ENCODE measurements at regions not wholly inside any gene's neighbourhood (a gene's known extent, or its start where the extent isn't known, plus 50 kb on each side); places are given as distances from the start of the nearest gene placed in this dataset.
A peak's percentile ranks its signal among the peaks of the same experiment; 100 is the strongest.

DNA sequence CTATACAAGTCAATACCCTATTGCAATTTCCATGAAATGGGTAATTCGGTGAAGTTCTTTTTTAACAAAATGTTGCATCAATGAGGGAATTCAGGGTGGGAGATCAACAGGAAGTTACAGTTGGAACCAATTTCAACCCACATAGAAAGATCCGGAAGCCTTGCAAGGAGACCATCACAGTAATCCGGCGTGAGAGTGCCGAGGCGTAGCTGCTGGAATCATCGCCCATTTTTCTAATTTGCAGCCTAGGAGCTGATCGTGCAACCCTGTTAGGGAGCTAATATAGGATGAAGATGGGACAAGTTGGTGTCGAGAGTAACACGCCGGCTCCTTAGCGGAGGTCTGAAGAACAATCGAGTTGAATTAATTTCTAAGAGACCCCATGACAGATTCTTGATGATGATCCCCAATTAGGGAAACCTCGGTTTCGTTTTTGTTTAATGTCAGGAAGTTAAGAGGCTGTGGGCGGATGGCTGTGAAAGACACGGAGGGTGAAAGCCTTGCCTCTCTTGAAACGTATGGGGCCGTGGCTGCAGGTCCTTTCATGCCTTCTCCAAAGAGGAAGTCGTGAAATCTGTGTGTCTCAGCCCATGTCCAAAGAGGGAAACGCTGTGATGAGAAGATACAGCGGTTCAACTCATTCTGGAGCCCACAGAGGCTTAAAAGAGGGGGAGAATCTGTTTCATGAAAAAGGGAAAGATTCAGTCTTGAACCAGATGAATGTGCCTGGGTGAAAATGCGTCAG is 51.2 kb upstream of the CARD11 start:
- H3K27me3 ChIP-seq, result no peaks in the 10 kb centered on the region
- H3K36me3 ChIP-seq, result no peaks in the 10 kb centered on the region
- peak overlapping the region in 1 of 4 donors; percentile 37 for H3K27ac ChIP-seq
- TF ChIP-seq, protein P1, sequence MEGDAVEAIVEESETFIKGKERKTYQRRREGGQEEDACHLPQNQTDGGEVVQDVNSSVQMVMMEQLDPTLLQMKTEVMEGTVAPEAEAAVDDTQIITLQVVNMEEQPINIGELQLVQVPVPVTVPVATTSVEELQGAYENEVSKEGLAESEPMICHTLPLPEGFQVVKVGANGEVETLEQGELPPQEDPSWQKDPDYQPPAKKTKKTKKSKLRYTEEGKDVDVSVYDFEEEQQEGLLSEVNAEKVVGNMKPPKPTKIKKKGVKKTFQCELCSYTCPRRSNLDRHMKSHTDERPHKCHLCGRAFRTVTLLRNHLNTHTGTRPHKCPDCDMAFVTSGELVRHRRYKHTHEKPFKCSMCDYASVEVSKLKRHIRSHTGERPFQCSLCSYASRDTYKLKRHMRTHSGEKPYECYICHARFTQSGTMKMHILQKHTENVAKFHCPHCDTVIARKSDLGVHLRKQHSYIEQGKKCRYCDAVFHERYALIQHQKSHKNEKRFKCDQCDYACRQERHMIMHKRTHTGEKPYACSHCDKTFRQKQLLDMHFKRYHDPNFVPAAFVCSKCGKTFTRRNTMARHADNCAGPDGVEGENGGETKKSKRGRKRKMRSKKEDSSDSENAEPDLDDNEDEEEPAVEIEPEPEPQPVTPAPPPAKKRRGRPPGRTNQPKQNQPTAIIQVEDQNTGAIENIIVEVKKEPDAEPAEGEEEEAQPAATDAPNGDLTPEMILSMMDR (IDR thresholded peaks at IDR 0.05), result no peak
- TF ChIP-seq POLR2A (IDR thresholded peaks at IDR 0.05) (no peak), EP300 (IDR thresholded peaks at IDR 0.05) (no peak), POLR2AphosphoS5 (IDR thresholded peaks at IDR 0.05) (no peak)
- no peak overlapping the region for H3K4me3 ChIP-seq
- WGBS, 2 donors, result 50 to 73% methylated on average over 23 of the region's 23 CpGs
- DNase-seq, result no peak
- H3K9me3 ChIP-seq, result no peaks in the 10 kb centered on the region
- no peaks in the 10 kb centered on the region for H3K4me1 ChIP-seq
- intact Hi-C loops (cut with DNase I), result no loop called here

DNA sequence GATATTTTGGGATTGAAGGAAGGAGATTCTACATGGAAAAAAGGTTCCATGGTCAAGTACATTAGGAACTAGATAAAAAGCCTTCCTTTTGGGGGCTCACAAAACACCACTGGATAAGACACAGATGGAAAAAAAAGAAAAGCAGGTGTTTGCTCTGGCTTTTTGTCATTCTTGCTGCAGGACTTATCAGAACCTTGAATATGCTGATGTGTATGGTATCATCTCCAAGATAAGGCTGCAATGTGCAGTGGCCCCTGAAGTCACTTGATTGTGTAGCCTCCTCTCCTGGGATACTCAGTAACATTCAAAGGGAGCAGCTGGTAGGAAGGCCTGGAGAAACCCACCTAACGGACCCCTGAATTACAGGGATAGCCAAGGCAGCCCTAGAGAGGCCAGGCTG is 54.1 kb upstream of the CARD11 start:
- no peaks in the 10 kb centered on the region for H3K36me3 ChIP-seq
- H3K4me1 ChIP-seq, result no peaks in the 10 kb centered on the region
- no peak for TF ChIP-seq POLR2A (IDR thresholded peaks at IDR 0.05)
- TF ChIP-seq, protein P1 (IDR thresholded peaks at IDR 0.05), result no peak
- TF ChIP-seq EP300 (IDR thresholded peaks at IDR 0.05), result no peak
- TF ChIP-seq POLR2AphosphoS5 (IDR thresholded peaks at IDR 0.05), result no peak
- no peak for DNase-seq
- no peaks in the 10 kb centered on the region for H3K9me3 ChIP-seq
- H3K27me3 ChIP-seq, result no peaks in the 10 kb centered on the region
- 88 to 93% methylated on average over 1 of the region's 1 CpG for WGBS, 2 donors
- H3K27ac ChIP-seq, result no peak overlapping the region
- no peak overlapping the region for H3K4me3 ChIP-seq
- intact Hi-C loops (cut with DNase I), result no loop called here

DNA sequence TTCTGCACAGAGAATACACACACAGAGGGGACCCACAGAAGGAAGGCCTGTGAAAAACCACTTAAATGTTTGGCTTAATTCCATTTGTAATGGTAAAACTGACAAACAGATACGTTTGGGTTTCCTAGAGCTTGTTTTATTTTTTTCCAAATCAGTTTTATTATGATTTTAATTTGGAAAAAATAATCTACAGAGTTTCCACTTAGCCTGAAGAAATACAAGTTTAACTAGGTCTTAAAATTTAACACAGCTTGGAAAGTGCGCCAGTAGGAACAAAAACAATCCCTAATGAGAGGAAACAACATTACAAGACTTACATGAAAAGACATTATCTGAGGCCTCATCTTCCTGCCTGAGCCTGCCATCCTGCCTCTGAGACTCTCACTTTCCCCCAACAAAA is 58.5 kb upstream of the CARD11 start:
- 46 to 49% methylated on average over 2 of the region's 2 CpGs for WGBS, 2 donors
- Histone ChIP-seq H3K27me3 (no peaks in the 10 kb centered on the region), H3K9me3 (no peaks in the 10 kb centered on the region), H3K4me3 (no peak overlapping the region), H3K27ac (no peak overlapping the region), H3K4me1 (no peaks in the 10 kb centered on the region), H3K36me3 (no peaks in the 10 kb centered on the region)
- intact Hi-C loops (cut with DNase I), result no loop called here
- TF ChIP-seq EP300 (IDR thresholded peaks at IDR 0.05) (no peak), POLR2A (IDR thresholded peaks at IDR 0.05) (no peak), POLR2AphosphoS5 (IDR thresholded peaks at IDR 0.05) (no peak)
- TF ChIP-seq, protein P1 (IDR thresholded peaks at IDR 0.05), result no peak
- no peak for DNase-seq

DNA sequence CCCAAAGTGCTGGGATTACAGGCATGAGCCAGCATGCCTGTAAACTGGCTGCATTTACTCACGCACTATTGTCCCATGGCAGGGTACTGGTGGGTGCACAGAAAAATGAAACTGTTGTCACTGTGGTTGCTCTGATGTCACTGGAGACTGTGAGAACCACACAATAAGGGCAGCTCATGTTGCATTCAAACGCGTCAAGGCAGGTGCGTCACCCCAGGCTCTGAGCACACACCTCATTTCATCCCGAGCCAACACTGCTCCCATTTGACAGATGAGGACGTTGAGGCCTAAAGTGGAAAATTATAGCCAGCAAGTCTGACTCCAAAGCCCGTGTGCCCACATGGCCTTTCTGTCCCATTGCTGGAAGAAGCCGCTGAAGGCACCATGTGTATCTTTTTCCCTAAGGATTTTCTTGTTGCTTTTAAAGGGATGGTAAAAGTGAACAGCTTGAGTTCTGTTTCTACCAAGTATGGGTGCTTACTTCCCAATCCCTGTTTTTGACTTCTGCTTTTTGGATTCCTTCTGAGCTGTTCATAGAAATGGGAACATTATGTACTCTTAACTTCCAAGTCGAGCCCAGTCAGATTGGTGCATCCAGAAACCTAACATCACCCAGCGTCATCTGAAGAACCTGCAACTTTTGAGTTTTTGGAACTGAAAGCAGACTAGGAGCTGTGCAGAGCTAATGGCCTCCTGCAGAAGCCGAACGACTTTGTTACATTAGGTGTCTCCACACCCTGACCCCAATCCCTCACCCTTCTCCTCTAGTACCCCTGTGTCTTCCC is 60.1 kb upstream of the CARD11 start:
- intact Hi-C loops (cut with DNase I), result no loop called here
- Histone ChIP-seq H3K36me3 (no peaks in the 10 kb centered on the region), H3K9me3 (peaks cover 0 to 3% (median 0%) of the 10 kb centered on the region in 4 donors), H3K27ac (peak overlapping the region in 1 of 4 donors; percentile 8), H3K4me3 (no peak overlapping the region), H3K4me1 (no peaks in the 10 kb centered on the region), H3K27me3 (no peaks in the 10 kb centered on the region)
- TF ChIP-seq POLR2AphosphoS5 (IDR thresholded peaks at IDR 0.05) (peak in 1 of 4 donors; percentile 16), EP300 (IDR thresholded peaks at IDR 0.05) (no peak)
- WGBS, 2 donors, result 85 to 91% methylated on average over 12 of the region's 12 CpGs
- DNase-seq, result no peak

DNA sequence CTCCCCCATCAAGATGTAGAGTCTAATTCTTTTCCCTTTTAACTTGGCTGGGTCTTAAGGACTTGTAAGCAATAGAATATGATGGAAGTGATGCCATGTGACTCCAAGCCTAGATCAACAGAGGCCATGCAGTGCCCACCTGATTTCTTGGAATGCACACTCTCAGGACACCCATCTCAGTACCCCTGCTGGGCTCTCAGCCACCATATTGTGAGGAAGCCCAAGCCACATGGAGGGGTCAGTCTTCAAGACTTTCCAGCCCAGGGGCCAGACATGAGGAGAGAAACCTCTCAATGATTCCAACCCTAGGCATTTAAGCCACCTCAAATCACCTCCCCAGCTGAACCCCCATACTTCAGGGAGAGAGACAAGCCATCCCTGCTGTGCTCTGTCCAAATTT is 62.2 kb upstream of the CARD11 start:
- Histone ChIP-seq H3K9me3 (peaks cover 0 to 3% (median 0%) of the 10 kb centered on the region in 4 donors), H3K27ac (no peak overlapping the region), H3K4me1 (no peaks in the 10 kb centered on the region), H3K36me3 (no peaks in the 10 kb centered on the region), H3K27me3 (peaks cover 0 to 4% (median 0%) of the 10 kb centered on the region in 3 donors), H3K4me3 (no peak overlapping the region)
- TF ChIP-seq POLR2AphosphoS5 (IDR thresholded peaks at IDR 0.05), result no peak
- TF ChIP-seq, protein P1 (IDR thresholded peaks at IDR 0.05), result no peak
- TF ChIP-seq EP300 (IDR thresholded peaks at IDR 0.05), result no peak
- TF ChIP-seq POLR2A (IDR thresholded peaks at IDR 0.05), result no peak
- DNase-seq, result no peak
- intact Hi-C loops (cut with DNase I), result no loop called here
